Panc1 (cell line): ENCODE measurements at regions not wholly inside any gene's neighbourhood (a gene's known extent, or its start where the extent isn't known, plus 50 kb on each side); places are given as distances from the start of the nearest gene placed in this dataset.

Experiments used
- CTCF ChIP-seq: fragments of 450-650 bp; IDR thresholded peaks from 2 replicates; pipeline ENCODE4 v1.5.1; 2017; ENCODE audit warnings: mild to moderate bottlenecking
- POLR2AphosphoS5 ChIP-seq: IDR thresholded peaks from 2 replicates; pipeline ENCODE4 v1.6.1; 2012; ENCODE audit warnings: mild to moderate bottlenecking, low read depth, low read length, moderate library complexity
- TCF7L2 ChIP-seq: IDR thresholded peaks from 2 replicates; pipeline ENCODE4 v1.6.1; 2011; ENCODE audit warnings: mild to moderate bottlenecking, low read depth, low read length, inconsistent platforms

- TF ChIP-seq CTCF, result no peak
- no peak for TF ChIP-seq POLR2AphosphoS5
- TF ChIP-seq TCF7L2, result no peak
These were observed 351.9 kb downstream of the FOXA2 start for GRCh38 chr20:22232473-22232872.
